GM18858 (cell line): ENCODE measurements at regions not wholly inside any gene's neighbourhood (a gene's known extent, or its start where the extent isn't known, plus 50 kb on each side); places are given as distances from the start of the nearest gene placed in this dataset.
"Not testable (repeated sequence)": the region's sequence is repeated elsewhere in the genome, so short reads cannot be mapped to it uniquely, and the experiment has no call there.

Experiments used
- ATAC-seq: cut with Tn5 transposase; IDR thresholded peaks from one replicate; pipeline ENCODE4 v1.9.1; 2021; ENCODE audit not compliant: unreplicated experiment

GRCh38 chr7:16933296-16934279 lies 51.8 kb upstream of the AGR3 start:
- ATAC-seq: no peak

- no peak for ATAC-seq
Observed at GRCh38 chr7:16934722-16935340, 53.0 kb upstream of the AGR3 start.

- ATAC-seq: no peak
Observed at GRCh38 chr7:16935341-16935735, 53.6 kb upstream of the AGR3 start.

- no peak for ATAC-seq
Observed at GRCh38 chr7:16936626-16937422, 55.0 kb upstream of the AGR3 start.

- ATAC-seq: no peak
Observed at GRCh38 chr7:16939161-16939560, 57.4 kb upstream of the AGR3 start.

- ATAC-seq: no peak
Observed at GRCh38 chr7:16940776-16941175, 59.0 kb upstream of the AGR3 start.

- no peak for ATAC-seq
Observed at GRCh38 chr7:16942929-16943509, 61.2 kb upstream of the AGR3 start.

- ATAC-seq: no peak
Observed at GRCh38 chr7:16944936-16945335, 63.2 kb upstream of the AGR3 start.

GRCh38 chr7:16945372-16945771 lies 63.6 kb upstream of the AGR3 start:
- ATAC-seq: no peak

GRCh38 chr7:16948110-16948509 lies 66.3 kb upstream of the AGR3 start:
- ATAC-seq: not testable (repeated sequence)

- ATAC-seq: no peak
Observed at GRCh38 chr7:16951483-16952080, 69.8 kb upstream of the AGR3 start.

GRCh38 chr7:16954321-16954720 lies 72.5 kb upstream of the AGR3 start:
- no peak for ATAC-seq

GRCh38 chr7:16958724-16959123 lies 76.9 kb upstream of the AGR3 start:
- ATAC-seq: no peak

GRCh38 chr7:16960337-16960965 lies 78.7 kb upstream of the AGR3 start:
- ATAC-seq: no peak

GRCh38 chr7:16961641-16962040 lies 79.9 kb upstream of the AGR3 start:
- ATAC-seq: no peak

GRCh38 chr7:16963044-16963443 lies 81.3 kb upstream of the AGR3 start:
- no peak for ATAC-seq

- not testable (repeated sequence) for ATAC-seq
Observed at GRCh38 chr7:16965697-16966096, 83.9 kb upstream of the AGR3 start.

- no peak for ATAC-seq
Observed at GRCh38 chr7:16967300-16967811, 85.6 kb upstream of the AGR3 start.

- ATAC-seq: no peak
Observed at GRCh38 chr7:16970732-16971482, 89.1 kb upstream of the AGR3 start.
